GM19240 (cell line): ENCODE measurements at regions not wholly inside any gene's neighbourhood (a gene's known extent, or its start where the extent isn't known, plus 50 kb on each side); places are given as distances from the start of the nearest gene placed in this dataset.

ENCODE experiments used
- DNase-seq: peaks from one replicate; pipeline ENCODE4 v3.0.0; 2011; ENCODE audit warnings: low spot score; ENCODE audit not compliant: insufficient read length

- DNase-seq, result no peak
Measured at GRCh38 chr6:1037430-1038202, 274.3 kb upstream of the FOXQ1 start.

- DNase-seq, result no peak
Measured at GRCh38 chr6:1035401-1035800, 276.5 kb upstream of the FOXQ1 start.

GRCh38 chr6:1031720-1032119 is 280.2 kb upstream of the FOXQ1 start:
- no peak for DNase-seq

GRCh38 chr6:1029141-1029540 is 282.8 kb upstream of the FOXQ1 start:
- no peak for DNase-seq

- no peak for DNase-seq
Measured at GRCh38 chr6:1028723-1029122, 283.2 kb upstream of the FOXQ1 start.

GRCh38 chr6:1027795-1028569 is 283.9 kb upstream of the FOXQ1 start:
- DNase-seq, result no peak

GRCh38 chr6:1027109-1027794 is 284.6 kb upstream of the FOXQ1 start:
- no peak for DNase-seq

GRCh38 chr6:1025821-1026220 is 286.1 kb upstream of the FOXQ1 start:
- no peak for DNase-seq

GRCh38 chr6:1024587-1024986 is 287.3 kb upstream of the FOXQ1 start:
- DNase-seq, result no peak

- DNase-seq, result no peak
Measured at GRCh38 chr6:1024161-1024560, 287.7 kb upstream of the FOXQ1 start.

GRCh38 chr6:1023229-1023628 is 288.7 kb upstream of the FOXQ1 start:
- no peak for DNase-seq

GRCh38 chr6:1022719-1023118 is 289.2 kb upstream of the FOXQ1 start:
- no peak for DNase-seq

GRCh38 chr6:1020837-1021236 is 291.1 kb upstream of the FOXQ1 start:
- no peak for DNase-seq

- DNase-seq, result no peak
Measured at GRCh38 chr6:1020133-1020532, 291.8 kb upstream of the FOXQ1 start.

GRCh38 chr6:1018041-1018440 is 293.9 kb upstream of the FOXQ1 start:
- DNase-seq, result no peak

- DNase-seq, result no peak
Measured at GRCh38 chr6:1016329-1017302, 295.3 kb upstream of the FOXQ1 start.

- no peak for DNase-seq
Measured at GRCh38 chr6:1015825-1016224, 296.1 kb upstream of the FOXQ1 start.

GRCh38 chr6:1014431-1014807 is 297.5 kb upstream of the FOXQ1 start:
- DNase-seq, result no peak

GRCh38 chr6:1013656-1014430 is 298.1 kb upstream of the FOXQ1 start:
- DNase-seq, result no peak

- no peak for DNase-seq
Measured at GRCh38 chr6:1009103-1009502, 302.8 kb upstream of the FOXQ1 start.
